Ovary (tissue), 3 donors: ENCODE measurements at regions not wholly inside any gene's neighbourhood (a gene's known extent, or its start where the extent isn't known, plus 50 kb on each side); places are given as distances from the start of the nearest gene placed in this dataset.
"Not testable (repeated sequence)": the region's sequence is repeated elsewhere in the genome, so short reads cannot be mapped to it uniquely, and the experiment has no call there.

Source experiments
- EP300 ChIP-seq: sonication (generic); formaldehyde crosslinking; IDR thresholded peaks from one replicate; pipeline ENCODE4 v1.6.1; 2017; ENCODE audit warnings: antibody characterized with exemption
- POLR2A ChIP-seq: fragments of 450-650 bp; IDR thresholded peaks from one replicate; pipeline ENCODE4 v1.6.1; 2017; ENCODE audit warnings: antibody characterized with exemption, mild to moderate bottlenecking, moderate library complexity
- TF ChIP-seq, protein P1 (sequence below), 3 donors: fragments of 450-650 bp in 2 of 3; fragments of 200-600 bp in 1 of 3; IDR thresholded peaks; one replicate each; pipeline versions ENCODE4 v1.5.1 to v1.8.0; 2016 to 2022; ENCODE audit warnings: antibody characterized with exemption in 3 of 3, mild to moderate bottlenecking in 1 of 3
- donor health status: DM: no; HTN: no; CAD: no.

DNA sequence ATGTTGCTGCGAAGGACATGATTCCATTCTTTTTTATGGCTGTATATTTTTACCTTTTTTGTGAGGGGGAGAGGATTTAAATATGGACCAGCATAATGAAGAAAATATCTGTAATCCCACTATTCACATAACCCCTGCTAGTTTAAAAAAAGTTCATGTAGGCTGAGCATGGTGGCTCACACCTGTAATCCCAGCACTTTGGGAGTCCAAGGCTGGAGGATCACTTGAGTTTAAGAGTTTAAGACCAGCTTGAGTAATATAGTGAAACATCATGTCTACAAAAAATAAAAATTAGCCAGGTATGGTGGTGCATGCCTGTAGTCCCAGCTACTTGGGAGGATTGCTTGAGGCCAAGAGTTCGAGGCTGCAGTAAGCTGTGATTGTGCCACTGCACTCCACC lies 99.8 kb upstream of the TPTE start:
- TF ChIP-seq, protein P1, sequence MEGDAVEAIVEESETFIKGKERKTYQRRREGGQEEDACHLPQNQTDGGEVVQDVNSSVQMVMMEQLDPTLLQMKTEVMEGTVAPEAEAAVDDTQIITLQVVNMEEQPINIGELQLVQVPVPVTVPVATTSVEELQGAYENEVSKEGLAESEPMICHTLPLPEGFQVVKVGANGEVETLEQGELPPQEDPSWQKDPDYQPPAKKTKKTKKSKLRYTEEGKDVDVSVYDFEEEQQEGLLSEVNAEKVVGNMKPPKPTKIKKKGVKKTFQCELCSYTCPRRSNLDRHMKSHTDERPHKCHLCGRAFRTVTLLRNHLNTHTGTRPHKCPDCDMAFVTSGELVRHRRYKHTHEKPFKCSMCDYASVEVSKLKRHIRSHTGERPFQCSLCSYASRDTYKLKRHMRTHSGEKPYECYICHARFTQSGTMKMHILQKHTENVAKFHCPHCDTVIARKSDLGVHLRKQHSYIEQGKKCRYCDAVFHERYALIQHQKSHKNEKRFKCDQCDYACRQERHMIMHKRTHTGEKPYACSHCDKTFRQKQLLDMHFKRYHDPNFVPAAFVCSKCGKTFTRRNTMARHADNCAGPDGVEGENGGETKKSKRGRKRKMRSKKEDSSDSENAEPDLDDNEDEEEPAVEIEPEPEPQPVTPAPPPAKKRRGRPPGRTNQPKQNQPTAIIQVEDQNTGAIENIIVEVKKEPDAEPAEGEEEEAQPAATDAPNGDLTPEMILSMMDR (IDR thresholded peaks at IDR 0.05), result not testable (repeated sequence)
- TF ChIP-seq EP300, POLR2A: not testable (repeated sequence)
